Thymus (tissue), 11 donors: ENCODE measurements at regions not wholly inside any gene's neighbourhood (a gene's known extent, or its start where the extent isn't known, plus 50 kb on each side); places are given as distances from the start of the nearest gene placed in this dataset.

Source experiments
- DNase-seq, 9 donors: peaks; one replicate each; pipeline ENCODE4 v3.0.0-alpha.2; 2013; ENCODE audit warnings: low spot score in 9 of 9, low read depth in 6 of 9, missing footprints in 1 of 9
- H3K27ac ChIP-seq, 2 donors: one replicate each; pipeline ENCODE4 v1.5.1; 2013; ENCODE audit warnings: control low read depth in 1 of 2, low read depth in 1 of 2, low read length in 1 of 2, mild to moderate bottlenecking in 1 of 2, moderate library complexity in 1 of 2
- H3K27me3 ChIP-seq, 2 donors: one replicate each; pipeline ENCODE4 v1.5.1; 2013; ENCODE audit warnings: low read length in 1 of 2; ENCODE audit not compliant: control insufficient read depth in 2 of 2, insufficient read depth in 1 of 2
- H3K36me3 ChIP-seq, 2 donors: one replicate each; pipeline ENCODE4 v1.5.1; 2013; ENCODE audit warnings: low read length in 1 of 2, mild to moderate bottlenecking in 1 of 2, moderate library complexity in 1 of 2; ENCODE audit not compliant: control insufficient read depth in 2 of 2, insufficient read depth in 2 of 2
- H3K4me1 ChIP-seq, 2 donors: one replicate each; pipeline ENCODE4 v1.5.1; 2013; ENCODE audit warnings: low read length in 2 of 2; ENCODE audit not compliant: control insufficient read depth in 2 of 2, insufficient read depth in 2 of 2
- H3K4me3 ChIP-seq, 2 donors: one replicate each; pipeline ENCODE4 v1.5.1; 2013; ENCODE audit warnings: low read length in 2 of 2, control low read depth in 1 of 2, mild to moderate bottlenecking in 1 of 2
- H3K9me3 ChIP-seq, 2 donors: one replicate each; pipeline ENCODE4 v1.5.1; 2013; ENCODE audit warnings: low read length in 1 of 2, mild to moderate bottlenecking in 1 of 2; ENCODE audit not compliant: control insufficient read depth in 2 of 2, insufficient read depth in 1 of 2
- WGBS: extraction: QIAGEN DNeasy Blood & Tissue Kit; methylation state at CpG from one replicate; pipeline ENCODE4 v1.1.7; 2013; 5-methylcytosine and 5-hydroxymethylcytosine counted together
- donor health status: healthy.

DNA sequence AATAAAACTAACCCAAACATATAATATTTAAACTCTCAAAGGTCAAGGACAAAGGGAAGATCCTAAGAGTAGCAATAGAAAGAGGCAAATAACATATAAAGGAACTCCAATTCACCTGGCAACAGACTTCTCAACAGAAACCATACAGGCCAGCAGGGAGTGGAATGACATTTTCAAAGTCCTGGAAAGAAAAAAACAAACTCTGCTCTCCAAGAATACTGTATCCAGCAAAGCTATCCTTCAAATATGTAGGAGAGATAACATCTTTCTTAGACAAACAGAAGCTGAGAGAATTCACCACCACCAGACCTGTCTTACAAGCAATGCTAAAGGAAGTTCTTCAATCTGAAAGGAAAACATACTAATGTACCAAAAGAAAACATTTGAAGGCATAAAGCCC, 51.5 kb upstream of the TMEM158 start:
- H3K27ac ChIP-seq, result no peak overlapping the region
- no peaks in the 10 kb centered on the region for H3K4me1 ChIP-seq
- no peak overlapping the region for H3K4me3 ChIP-seq
- DNase-seq, result no peak
- no peaks in the 10 kb centered on the region for H3K36me3 ChIP-seq
- no peaks in the 10 kb centered on the region for H3K9me3 ChIP-seq
- H3K27me3 ChIP-seq, result no peaks in the 10 kb centered on the region

DNA sequence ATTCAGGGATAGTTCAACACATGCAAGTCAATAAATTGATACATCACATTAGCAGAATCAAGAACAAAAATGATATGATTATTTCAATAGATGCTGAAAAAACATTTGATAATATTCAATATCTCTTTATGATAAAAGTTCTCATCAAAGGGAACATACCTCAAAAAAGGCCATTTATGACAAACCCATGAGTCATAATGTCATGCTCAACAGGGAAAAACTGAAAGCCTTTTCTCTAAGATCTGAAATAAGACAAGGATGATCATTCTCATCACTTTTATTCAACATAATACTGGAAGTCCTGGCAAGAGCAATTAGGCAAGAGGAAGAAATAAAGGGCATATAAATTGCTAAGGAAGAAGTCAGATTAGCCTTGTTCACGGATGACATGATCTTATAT, 54.1 kb upstream of the TMEM158 start:
- WGBS, result 90% methylated on average over 1 of the region's 1 CpG
- Histone ChIP-seq H3K4me3 (no peak overlapping the region), H3K4me1 (no peaks in the 10 kb centered on the region), H3K36me3 (no peaks in the 10 kb centered on the region), H3K27ac (no peak overlapping the region), H3K9me3 (no peaks in the 10 kb centered on the region), H3K27me3 (no peaks in the 10 kb centered on the region)
- DNase-seq, result no peak

DNA sequence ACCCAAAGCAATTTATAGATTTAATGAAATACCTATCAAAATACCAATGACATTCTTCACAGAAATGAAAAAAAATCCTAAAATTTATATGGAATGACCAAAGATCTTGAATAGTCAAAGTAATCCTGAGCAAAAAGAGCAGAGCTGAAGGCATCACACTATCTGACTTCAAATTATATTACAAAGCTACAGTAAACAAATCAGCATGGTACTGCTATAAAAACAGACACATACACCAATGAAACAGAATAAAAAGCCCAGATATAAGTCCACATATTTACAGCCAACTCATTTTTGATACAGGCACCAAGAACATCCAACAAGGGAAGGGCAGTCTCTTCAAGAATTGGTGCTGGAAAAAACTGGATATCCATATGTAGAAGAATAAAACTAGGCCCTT, 54.9 kb upstream of the TMEM158 start:
- Histone ChIP-seq H3K27ac (no peak overlapping the region), H3K27me3 (peaks cover 0 to 3% of the 10 kb centered on the region in 2 donors), H3K4me3 (no peak overlapping the region), H3K4me1 (no peaks in the 10 kb centered on the region), H3K9me3 (no peaks in the 10 kb centered on the region), H3K36me3 (no peaks in the 10 kb centered on the region)
- no peak for DNase-seq

DNA sequence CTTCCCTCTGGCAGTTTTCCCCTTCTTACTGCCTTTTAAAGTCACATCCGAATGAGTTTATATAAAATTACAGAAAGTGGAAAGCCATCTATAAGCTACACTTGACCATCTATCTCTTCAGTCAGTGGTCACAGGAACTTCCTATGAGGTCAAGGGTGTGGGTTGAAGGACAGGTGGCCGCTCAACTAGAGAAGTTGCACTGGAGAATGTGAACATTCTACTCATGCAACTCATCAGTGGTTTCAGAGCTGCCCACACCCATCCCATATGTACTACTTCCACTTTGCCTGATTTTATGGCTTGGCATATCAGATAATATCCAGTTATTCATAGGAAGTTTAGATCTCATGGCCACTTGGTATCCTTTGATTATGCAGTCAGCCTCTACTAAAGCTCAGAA, 57.4 kb upstream of the TMEM158 start:
- no peak overlapping the region for H3K27ac ChIP-seq
- DNase-seq, result no peak
- H3K4me1 ChIP-seq, result no peaks in the 10 kb centered on the region
- WGBS, result 89% methylated on average over 2 of the region's 2 CpGs
- no peak overlapping the region for H3K4me3 ChIP-seq
- H3K36me3 ChIP-seq, result no peaks in the 10 kb centered on the region
- peaks cover 0 to 6% of the 10 kb centered on the region in 2 donors for H3K9me3 ChIP-seq
- H3K27me3 ChIP-seq, result peaks cover 0 to 3% of the 10 kb centered on the region in 2 donors

DNA sequence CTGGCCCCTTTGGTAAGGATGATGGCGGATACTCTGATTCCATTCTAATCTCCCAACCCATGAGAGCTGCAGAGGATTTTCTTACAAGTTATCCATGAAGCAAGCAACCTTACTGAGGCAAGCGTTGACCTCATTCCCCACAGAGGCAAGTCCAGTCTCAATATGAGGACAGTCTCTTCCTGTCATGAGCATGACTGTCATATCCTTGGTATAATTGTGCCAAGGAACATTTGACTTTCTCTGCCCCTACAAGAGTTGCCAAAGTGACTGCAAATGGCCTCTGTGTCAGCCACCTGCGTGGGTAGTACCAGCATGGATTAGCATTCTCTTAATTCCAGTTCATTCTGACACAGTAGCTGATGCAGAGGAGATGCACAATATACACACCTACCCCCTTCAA, 71.2 kb upstream of the TMEM158 start:
- H3K9me3 ChIP-seq, result peaks cover 0 to 10% of the 10 kb centered on the region in 2 donors
- WGBS, result 97% methylated on average over 3 of the region's 3 CpGs
- DNase-seq, result no peak
- H3K27ac ChIP-seq, result no peak overlapping the region
- H3K27me3 ChIP-seq, result peaks cover 0 to 2% of the 10 kb centered on the region in 2 donors
- no peaks in the 10 kb centered on the region for H3K36me3 ChIP-seq
- H3K4me3 ChIP-seq, result no peak overlapping the region
- H3K4me1 ChIP-seq, result no peaks in the 10 kb centered on the region

DNA sequence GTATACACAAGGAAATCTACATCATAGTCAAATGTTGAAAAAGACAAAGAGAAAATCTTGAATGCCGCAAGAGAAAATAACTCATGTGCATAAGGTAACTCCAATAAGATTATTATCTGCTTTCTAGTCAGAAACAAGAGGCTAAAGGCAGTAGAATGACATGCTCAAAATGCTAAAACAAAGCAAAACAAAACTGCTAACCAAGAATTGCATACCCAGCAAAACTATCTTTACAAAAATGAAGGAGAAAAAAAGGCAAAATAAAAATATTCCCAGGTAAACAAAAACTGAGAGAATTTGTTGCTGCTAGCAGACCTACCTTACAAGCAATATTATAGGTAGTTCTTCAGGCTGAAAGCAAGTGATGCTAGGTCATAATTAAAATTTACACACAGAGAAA, 76.4 kb upstream of the TMEM158 start:
- Histone ChIP-seq H3K4me1 (no peaks in the 10 kb centered on the region), H3K27me3 (peaks cover 0 to 2% of the 10 kb centered on the region in 2 donors), H3K27ac (no peak overlapping the region), H3K36me3 (no peaks in the 10 kb centered on the region), H3K9me3 (peaks cover 0 to 10% of the 10 kb centered on the region in 2 donors), H3K4me3 (no peak overlapping the region)
- WGBS, result 99% methylated on average over 1 of the region's 1 CpG
- DNase-seq, result no peak

DNA sequence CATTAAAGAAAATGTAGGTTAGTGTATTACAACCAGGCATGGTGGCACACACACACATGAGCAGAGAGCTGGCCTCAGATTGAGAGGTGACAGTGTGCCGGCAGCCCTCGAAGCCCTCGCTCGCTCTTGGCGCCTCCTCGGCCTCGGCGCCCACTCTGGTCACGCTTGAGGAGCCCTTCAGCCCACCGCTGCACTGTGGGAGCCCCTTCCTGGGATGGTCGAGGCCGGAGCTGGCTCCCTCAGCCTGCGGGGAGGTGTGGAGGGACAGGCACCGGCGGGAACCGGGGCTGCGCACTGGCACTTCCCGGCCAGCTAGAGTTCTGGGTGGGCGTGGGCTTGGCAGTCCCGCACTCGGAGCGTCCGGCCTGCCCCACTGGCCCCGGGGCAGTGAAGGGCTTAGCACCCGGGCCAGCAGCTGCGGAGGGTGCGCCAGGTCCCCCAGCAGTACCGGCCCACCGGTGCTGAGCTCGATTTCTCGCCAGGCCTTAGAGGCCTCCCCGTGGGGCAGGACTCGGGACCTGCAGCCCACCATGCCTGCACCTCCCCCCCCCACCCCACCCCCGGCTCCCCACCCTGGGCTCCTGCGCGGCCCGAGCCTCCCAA, 80.4 kb upstream of the TMEM158 start:
- DNase-seq, result no peak
- H3K36me3 ChIP-seq, result no peaks in the 10 kb centered on the region
- H3K4me1 ChIP-seq, result no peaks in the 10 kb centered on the region
- no peak overlapping the region for H3K27ac ChIP-seq
- peaks cover 0 to 5% of the 10 kb centered on the region in 2 donors for H3K9me3 ChIP-seq
- 99% methylated on average over 37 of the region's 37 CpGs for WGBS
- peaks cover 0 to 4% of the 10 kb centered on the region in 2 donors for H3K27me3 ChIP-seq
- H3K4me3 ChIP-seq, result no peak overlapping the region

DNA sequence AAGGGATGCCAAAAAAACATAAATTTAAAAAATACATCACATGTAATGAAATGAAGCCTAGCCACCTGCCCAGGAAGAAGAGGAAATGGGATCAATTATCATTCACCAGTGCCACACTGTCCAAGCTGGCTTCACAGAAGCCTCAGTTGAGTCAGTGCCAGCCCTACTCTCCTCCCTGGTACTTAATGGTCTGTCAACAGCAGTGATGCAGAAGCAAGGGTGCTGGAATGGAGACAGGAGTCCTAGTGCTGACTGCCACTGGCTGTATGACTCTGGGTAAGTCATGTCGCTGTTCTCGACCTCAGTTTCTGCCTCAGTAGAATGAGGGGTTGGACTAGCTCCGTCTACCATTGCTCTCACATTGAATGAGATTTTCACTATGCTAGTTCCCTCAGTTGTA, 78.5 kb upstream of the LARS2 start:
- peaks cover 0 to 1% of the 10 kb centered on the region in 2 donors for H3K9me3 ChIP-seq
- no peak overlapping the region for H3K4me3 ChIP-seq
- H3K27ac ChIP-seq, result no peak overlapping the region
- no peak for DNase-seq
- peaks cover 0 to 6% of the 10 kb centered on the region in 2 donors for H3K27me3 ChIP-seq
- no peaks in the 10 kb centered on the region for H3K36me3 ChIP-seq
- WGBS, result 95% methylated on average over 3 of the region's 3 CpGs
- no peaks in the 10 kb centered on the region for H3K4me1 ChIP-seq

DNA sequence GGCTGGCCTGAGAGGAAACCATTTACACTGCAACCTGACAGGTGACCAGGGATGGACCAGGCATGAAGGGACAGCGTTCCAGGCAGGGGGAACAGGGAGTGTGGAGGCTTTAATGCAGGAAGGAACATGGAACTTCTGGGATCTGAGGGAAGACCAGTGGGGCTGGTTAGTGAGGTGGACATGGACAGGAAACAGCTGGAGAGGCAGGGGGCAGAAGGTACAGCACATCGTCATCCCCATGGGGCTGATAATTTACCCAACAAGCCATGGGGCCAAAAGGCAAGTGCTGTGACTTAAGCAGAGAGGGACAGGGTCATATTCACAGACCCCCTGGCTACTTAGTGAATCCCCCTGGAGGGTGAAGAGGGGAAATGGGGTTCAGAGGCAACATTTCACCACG, 77.0 kb upstream of the LARS2 start:
- WGBS, result 58% methylated on average over 3 of the region's 3 CpGs
- no peak overlapping the region for H3K27ac ChIP-seq
- peaks cover 0 to 6% of the 10 kb centered on the region in 2 donors for H3K27me3 ChIP-seq
- peaks cover 0 to 3% of the 10 kb centered on the region in 2 donors for H3K9me3 ChIP-seq
- no peaks in the 10 kb centered on the region for H3K4me1 ChIP-seq
- no peak overlapping the region for H3K4me3 ChIP-seq
- H3K36me3 ChIP-seq, result no peaks in the 10 kb centered on the region
- DNase-seq, result no peak
